NCI-H2029 treated with DMSO at 0.1 percent for 48 hours (cell line): ENCODE measurements at regions not wholly inside any gene's neighbourhood (a gene's known extent, or its start where the extent isn't known, plus 50 kb on each side); places are given as distances from the start of the nearest gene placed in this dataset.
"Not testable (repeated sequence)": the region's sequence is repeated elsewhere in the genome, so short reads cannot be mapped to it uniquely, and the experiment has no call there.

ENCODE experiments used
- DNase-seq: peaks from one replicate; lab custom pipeline; 2025; lab: John Stamatoyannopoulos, UW

DNA sequence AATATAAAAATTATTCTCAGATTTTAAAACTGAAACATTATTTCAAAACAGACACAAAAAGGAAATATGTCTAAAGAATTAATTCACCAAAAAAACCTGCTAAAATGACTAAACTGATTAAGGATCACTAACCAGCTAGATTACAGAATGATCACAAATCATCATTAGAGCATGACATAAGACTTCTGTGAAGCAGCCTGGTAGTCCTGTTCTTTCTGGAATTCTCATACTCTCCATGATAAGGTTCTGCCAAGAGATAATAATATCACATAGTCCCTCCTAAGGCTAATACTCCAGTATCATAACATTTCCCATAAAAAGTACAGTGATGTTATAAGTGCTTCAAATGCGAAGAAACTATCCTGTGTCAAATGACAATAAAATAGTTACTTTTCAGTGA, 1814.9 kb downstream of the SLITRK5 start:
- no peak for DNase-seq

DNA sequence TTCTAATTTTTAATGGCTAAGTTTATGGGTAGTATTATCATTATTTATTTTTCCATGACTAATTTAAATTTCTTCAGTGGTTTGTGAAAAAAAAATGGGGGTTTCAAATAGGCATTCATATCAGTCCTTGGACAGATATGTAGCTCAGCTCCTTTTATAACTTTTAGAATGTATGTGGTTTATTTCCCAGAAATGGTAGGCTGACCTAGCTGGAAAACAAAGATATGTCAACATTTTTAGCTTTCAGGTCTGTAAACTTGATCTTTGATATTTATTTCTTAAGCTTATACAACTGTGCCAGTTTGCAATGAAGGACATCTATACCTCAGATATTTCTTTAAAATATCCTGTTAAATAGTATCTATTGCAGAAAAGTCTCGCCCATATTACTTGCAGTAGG, 1815.5 kb downstream of the SLITRK5 start:
- no peak for DNase-seq

DNA sequence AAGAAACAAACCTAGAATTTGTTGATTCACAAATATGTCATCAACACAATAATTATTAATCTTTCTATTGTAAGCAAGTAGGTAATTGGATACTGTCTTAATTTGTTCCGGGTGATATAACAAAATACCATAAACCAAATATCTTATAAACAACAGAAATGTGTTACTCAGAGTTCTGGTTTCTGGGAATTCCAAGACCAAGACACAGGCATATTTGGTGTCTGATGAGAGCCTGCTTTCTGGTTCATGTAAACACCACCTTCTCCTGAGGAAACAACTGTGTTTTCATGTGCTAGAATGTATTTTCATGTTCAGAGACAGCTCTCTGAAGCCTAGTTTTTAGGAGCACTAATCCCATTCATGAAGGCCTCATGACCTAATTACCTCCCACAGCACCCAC, 1819.5 kb downstream of the SLITRK5 start:
- no peak for DNase-seq

DNA sequence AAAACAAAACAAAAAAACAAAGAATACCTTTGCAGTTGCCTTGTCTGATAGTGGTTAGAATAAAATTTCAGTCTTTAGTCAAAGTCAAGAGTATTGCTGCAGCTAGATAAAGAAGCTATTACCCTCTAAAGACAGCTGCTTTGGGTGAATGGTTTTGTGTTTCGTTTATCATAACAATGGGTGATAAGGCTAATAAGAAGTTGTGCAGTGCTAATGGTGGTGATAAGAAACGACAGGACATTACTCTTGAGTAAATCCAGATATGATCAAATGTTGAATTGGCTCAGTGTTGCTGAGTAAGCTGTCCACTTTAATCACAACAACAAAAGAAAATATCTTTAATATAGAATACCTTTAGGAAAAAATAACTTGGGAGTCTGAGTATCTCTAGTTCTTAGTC, 1825.3 kb downstream of the SLITRK5 start:
- no peak for DNase-seq

DNA sequence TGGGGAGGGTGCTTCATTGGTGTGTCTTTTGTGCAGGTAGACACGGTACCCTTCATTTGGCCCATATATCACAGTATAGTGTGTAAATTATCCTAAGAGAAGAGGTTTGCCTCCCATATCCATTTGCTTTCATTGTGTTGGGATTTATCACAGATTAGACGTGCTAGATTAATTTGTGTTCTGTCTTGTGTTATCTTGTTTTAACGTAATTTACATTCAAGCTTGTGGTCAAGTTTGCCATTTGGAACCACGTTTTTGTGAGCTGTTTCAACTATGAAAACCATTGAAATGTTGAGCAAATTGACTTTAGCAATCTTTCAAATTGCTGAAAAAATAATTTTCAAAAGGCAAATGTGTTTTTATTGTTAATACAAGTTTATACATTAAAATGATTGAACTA, 1826.5 kb downstream of the SLITRK5 start:
- DNase-seq = no peak

DNA sequence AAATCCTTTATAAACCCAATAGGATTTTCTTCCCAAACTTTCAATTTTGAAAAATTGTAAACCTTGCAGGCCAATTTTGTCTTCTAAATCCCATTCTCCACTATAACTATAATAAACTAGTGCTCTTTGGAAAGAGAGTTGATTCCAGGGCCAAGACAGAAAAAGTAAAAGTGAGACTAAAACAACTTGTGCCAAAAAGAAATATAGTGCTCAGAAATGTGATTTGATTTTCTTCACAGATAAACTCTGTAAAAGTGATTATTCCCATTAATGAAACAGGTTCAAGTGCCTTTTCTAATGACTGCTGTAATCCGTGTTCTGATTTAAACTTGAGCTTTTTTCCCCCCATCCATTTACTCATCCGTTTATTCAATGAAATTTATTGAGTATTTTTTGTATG, 1831.1 kb downstream of the SLITRK5 start:
- DNase-seq = no peak

DNA sequence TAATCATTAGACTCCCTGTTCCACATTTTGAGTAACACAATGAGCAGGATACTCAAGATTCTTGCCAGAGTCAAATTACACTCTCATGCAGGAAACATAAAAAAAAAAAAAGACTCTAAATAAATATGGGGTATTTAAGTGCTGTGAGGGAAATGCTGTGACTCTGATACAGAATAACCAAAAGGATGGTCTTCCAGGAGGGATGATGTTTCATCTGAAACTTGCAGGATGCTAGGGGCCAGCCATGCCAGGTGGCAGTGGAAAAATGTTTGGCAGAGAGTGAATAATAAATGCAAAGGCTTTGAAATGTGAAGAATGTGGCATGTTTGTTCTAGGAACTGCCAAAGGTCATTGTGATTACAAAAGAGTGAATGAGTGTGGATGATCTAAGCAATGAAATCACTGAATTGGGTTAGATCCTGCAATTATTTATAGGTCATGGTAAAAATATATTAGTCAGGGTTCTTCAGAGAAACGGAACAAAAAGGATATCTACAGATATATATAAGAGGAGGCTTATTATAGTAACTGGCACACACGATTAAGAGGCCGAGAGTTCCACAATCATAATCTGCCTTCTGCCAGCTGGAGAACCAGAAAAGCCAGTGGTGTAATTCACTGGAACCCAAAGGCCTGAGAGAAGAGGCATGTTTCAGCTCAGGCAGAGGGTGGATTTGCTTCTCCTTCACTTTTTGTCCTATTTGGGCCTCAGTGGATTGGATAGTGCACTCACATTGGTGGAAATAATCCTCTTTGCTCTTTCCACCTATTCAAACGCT, 1832.8 kb upstream of the MIR17HG start:
- no peak for DNase-seq

DNA sequence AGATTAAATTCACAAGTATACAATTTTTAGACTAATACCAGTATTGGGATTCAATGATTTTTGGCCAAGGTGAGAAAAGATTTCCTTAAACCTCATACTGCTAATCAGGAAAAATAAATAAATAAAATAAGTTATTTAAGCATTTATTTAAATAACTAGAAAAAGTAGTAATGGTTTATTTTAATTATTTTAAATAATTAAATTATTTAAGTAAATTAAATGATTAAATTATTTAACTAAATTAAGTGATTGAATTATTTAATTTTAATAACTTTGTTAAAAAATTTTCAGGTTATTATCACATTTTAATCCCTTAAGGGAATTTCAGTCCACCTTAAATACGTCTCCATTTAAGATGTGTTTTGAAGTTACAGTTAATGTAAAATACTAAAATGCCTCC, 1831.5 kb upstream of the MIR17HG start:
- DNase-seq = no peak

DNA sequence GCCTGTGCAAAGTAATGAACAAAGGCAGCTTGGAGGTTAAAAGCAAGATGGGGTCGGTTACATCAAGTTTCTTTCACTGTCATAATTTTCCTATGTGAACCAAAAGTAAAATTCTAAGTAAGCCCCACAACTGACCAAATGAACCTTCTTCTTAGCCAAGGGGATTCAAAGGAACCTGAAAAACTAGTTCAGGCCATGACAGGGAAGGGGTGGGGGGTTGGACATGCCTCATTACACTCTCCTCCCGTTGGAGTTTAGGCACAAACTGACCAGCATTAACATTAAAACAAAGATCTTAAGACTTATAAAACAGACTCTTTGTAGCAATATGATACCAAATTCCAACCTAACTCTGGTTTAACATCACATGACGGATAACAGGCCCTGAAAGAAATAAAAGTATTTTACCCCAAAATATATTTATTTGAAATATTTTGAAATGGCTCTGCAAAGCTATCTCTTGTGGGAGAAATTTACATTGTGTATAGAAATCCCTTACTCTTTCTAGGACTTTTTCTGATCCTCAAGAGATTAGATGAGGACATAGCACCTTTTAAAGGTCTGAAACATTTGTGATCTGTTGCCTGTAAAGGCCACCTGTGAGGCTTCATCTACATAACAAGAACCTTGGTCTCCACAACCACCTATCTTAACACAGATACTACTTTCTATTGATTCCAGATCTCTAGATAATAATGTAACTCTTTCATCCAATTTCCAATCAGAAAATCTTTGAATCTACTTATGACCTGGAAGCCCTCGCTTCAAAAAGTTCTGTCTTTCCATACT, 1829.0 kb upstream of the MIR17HG start:
- DNase-seq = no peak

DNA sequence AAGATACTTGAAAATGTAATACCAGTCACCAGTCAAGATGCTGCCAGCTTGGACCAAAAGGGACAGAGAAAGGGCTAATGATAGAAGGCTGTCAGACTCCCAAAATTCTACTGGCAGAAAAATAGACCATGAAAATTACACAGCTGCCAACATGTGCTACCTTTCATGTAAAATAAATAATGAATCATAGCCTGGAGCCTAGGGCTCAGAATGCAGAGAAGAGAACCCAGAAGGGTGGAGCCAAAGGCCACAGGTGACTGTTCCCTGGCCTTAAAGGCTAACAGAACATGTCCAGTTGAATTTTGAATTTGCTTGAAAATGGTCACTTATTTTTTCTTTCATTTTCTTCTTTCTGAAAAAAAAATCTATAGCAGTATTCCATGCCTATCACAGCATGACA, 1827.0 kb upstream of the MIR17HG start:
- DNase-seq = no peak

DNA sequence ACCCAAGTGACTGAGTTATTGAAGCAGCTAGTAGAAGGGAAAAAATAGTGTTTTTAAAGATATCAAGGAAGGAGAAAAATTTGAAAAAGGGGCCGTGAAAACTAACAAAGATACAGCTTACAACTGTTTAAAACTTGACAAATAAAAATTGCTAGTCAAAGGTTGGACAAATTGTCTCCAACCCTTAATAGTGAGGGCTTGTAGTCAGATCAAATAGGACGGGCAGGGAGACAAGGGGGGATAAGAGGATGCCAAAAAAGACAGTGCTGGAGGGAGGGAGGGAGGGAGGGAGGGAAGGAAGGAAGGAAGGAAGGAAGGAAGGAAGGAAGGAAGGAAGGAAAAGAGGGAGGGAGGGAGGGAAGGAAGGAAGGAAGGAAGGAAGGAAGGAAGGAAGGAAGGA, 1825.8 kb upstream of the MIR17HG start:
- DNase-seq = not testable (repeated sequence)

DNA sequence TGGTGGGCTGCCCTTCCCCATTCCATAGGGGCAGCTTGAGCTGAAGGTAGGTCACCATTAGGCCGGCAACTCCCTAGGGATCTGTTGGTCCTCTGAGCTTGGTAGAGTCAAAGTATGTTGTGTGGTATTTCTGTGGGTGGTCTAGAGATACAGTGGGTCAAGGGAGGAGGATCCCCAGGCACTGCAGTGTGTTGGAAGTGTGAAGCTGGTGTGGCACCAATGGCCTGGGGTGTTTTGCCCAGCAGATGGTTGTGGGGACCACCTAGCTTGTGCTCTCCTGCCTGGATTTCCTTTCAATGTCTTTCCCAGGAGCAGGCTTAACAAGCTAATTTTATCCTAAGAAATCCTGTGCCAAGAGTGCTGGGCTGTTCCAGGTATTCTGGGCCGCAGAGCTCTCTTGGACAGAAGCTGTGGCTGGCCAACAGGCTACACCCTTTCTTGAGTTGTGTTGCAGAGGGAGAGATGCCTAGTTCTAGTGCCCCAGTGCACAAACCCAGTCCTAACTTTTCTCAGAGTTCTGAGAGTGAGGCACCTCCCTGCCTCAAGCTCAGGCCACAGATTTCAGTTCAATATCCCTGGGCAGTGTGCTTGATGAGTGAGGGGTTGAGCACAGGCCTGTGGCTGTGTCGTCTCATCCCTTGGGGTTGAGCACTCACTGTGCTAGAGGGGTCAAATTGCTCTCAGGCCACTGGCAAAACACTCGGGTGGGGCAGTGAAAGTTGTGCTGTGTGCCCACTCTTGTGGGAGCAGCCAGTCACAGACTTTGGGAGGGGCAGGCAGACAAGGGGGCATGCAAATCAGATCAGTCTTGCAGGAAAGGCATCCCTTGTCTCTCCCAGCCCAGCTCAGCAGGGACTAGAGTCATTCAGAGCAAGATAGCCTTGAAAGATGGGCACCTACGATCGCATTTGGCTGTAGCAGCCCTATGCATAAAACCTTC, 1806.1 kb upstream of the MIR17HG start:
- DNase-seq = no peak

DNA sequence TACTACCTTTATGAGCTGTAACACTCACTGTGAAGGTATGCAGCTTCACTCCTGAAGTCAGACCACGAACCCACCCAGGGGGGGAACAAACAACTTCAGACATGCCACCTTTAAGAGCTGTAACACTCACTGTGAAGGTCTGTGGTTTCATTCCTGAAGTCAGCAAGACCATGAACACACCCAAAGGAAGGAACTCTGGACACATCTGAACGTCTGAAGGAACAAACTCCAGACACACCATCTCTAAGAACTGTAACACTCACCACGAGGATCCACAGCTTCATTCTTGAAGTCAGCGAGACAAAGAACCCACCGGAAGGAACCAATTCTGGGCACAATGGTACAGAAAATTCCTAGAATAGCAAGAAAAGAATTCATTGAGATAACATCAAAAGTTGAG, 1796.5 kb upstream of the MIR17HG start:
- DNase-seq = no peak

DNA sequence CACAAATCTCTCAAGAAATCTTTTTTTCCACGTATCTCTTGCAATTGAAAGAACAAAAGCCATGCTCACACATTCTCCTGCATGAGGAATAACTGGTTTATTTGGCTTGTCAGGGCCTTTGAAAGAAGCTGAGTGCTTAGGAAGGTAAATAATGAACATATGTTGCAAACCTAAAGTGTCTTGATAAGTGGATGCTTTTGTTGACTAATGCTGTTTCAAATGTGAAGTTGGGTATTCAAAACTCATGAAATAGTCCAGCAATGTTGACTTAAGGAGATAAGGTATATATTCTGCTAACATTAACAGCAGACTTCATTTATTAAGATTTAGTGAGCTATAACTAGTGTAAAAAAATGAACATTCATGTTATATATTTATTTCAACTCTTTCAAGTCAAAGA, 1792.7 kb upstream of the MIR17HG start:
- DNase-seq = no peak

DNA sequence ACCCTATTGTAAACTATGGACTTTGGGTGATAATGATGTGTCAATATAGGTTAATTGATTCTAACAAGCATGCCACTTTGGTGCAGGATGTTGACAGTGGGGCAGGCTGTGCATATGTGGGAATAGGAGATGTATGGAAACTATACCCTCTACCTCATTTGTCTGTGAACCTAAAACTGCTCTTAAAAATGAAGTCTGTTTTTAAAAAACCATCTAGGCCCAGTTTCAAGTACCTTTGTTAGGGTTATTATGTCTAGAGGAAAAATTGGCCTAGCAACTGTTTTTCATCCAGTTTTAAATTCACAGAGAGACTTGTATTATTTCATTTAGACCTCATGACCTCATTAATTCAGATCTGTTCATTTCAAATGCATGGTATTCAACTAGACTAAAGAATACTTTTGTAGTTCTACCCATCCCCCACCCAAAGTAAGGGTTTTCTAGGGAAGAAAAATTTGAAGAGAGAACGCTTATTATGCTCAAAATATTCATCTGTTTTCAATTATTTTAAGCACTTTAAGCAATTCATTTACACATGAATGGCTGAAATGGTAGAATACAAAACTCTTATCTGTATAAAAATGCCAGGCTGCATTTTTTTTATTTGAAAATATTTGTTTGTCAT, 1781.9 kb upstream of the MIR17HG start:
- DNase-seq = no peak

DNA sequence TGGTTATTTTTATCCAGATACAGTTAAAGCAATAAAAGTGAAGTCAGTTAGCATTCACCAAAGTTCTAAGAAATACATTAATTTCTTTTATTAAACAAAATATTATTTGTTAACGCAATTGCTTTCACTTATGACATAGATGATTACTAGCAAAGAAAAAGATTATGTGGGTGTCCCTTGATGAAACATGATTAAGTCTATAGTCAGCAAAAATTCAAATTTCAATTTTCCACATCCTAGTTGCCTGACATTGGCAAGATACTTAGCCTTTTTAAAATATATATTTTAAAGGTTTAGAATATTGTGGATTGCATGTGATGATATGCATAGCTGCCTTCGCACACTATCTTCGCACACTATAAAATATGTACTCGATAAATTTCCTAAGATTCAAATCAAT, 1780.5 kb upstream of the MIR17HG start:
- DNase-seq = no peak

DNA sequence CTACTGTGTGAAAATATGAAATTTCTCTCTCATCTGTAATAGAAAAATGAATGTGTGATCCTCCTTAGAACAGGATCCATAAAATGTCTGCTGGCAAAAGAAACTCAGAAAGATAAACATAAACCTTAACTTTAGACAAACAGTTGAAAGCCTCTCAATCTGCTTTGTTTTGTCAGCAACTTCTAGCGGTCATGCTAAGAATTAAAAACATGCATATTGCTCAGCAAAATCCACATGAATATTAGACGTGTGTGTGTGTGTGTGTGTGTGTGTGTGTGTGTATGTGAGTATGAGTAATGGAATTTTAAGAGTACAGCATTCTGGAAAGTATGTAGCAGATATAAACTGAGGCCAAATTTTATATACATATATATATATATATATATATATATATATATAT, 1779.2 kb upstream of the MIR17HG start:
- no peak for DNase-seq

DNA sequence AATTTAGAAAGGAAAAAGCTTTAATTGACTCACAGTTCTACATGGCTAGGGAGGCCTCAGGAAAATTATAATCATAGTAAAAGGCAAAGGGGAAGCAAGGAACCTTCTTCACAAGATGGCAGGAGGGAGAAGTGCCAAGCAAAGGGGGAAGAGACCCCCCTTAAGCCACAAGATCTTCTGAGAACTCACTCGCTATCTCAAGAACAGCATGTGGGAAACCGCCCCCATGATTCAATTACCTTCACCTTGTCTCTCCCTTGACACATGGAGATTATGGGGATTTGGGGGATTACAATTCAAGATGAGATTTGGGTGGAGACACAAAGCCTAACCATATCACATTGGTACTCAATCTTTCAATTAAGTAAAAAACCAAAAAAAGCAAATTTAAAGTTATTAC, 1778.7 kb upstream of the MIR17HG start:
- no peak for DNase-seq

DNA sequence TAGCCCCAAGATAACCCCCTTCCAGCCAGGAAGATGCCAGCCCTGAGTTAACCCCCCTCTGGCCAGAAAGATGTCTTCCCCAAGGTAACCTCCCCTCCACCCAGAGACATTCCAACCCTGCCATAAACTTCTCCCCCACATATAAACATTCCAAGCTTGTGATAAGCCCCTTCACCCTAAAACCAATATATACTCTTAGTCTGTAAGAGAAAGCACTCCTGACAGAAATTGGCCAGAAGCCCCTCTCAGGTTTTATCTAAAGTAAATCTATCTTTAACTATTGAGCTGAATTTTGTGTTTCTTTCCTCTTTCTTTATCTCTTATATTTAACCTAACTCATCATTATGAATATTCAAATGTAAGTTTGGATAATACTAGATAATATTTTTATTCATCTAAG, 1775.8 kb upstream of the MIR17HG start:
- no peak for DNase-seq

DNA sequence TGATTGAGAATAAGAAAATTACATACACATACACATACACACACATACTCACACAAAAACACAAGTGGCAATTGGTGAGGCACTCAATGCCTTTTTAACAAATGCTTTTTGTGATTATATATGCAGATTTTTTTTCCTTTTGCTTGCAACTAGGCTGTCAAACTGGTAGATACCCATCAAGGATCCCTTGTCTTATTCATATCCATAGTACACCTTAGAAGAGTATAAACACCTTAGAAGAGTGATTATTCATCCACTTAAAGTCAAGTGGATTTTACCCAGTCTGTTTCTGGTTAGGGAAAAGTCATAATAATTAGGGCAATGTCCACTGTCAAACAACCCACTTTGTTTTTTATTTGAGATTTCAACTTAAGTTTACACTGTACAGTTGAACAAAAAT, 1773.4 kb upstream of the MIR17HG start:
- DNase-seq = no peak

DNA sequence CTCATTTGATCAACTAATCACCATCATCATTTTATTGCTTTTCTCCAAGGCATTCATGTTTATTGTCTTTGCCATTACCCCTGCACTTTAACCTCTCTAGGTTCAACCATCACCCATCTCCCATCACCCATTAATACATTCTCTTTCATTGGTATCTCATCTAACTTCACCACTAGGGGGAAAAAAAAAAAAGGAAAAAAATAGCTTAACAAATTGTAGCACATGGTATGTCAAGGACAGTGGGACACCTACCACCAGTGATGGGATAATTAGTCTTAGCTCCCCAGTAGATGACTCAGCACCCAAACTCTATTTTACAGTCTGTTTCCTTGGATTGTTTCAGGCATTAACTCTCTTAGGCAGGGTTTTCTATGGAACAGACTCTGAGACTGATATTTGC, 1770.2 kb upstream of the MIR17HG start:
- DNase-seq = no peak

DNA sequence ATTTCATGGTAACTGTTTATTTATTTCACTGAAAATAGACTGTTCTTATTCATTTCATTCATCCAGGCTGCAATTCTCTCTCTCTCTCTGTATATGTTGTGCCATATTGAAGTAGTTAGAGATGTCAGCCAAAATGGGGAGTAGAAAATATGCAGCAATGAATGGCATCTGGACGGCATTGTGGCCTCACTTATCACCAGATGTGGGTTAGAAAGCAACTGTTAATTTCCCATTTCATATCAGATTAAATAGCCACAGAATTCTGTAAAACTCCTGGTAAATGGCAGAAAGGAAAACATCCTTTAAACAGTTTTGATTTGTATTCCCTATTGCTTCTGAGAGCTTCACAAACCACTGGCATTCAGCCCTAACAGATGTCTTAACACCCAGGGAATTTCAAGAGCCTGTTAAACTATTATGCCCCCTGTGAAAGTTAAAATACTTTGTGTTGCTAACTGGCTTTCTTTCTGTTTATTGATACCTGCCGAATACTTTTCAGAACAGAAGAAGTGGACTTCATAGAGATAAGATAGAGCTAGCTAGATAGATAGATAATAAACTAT, 1763.3 kb upstream of the MIR17HG start:
- DNase-seq = no peak
